HG03060 (cell line): ENCODE measurements at regions not wholly inside any gene's neighbourhood (a gene's known extent, or its start where the extent isn't known, plus 50 kb on each side); places are given as distances from the start of the nearest gene placed in this dataset.

Source experiments
- ATAC-seq: cut with Tn5 transposase; IDR thresholded peaks from one replicate; pipeline ENCODE4 v1.9.1; 2021; ENCODE audit warnings: low read depth, moderate number of reproducible peaks; ENCODE audit not compliant: unreplicated experiment

DNA sequence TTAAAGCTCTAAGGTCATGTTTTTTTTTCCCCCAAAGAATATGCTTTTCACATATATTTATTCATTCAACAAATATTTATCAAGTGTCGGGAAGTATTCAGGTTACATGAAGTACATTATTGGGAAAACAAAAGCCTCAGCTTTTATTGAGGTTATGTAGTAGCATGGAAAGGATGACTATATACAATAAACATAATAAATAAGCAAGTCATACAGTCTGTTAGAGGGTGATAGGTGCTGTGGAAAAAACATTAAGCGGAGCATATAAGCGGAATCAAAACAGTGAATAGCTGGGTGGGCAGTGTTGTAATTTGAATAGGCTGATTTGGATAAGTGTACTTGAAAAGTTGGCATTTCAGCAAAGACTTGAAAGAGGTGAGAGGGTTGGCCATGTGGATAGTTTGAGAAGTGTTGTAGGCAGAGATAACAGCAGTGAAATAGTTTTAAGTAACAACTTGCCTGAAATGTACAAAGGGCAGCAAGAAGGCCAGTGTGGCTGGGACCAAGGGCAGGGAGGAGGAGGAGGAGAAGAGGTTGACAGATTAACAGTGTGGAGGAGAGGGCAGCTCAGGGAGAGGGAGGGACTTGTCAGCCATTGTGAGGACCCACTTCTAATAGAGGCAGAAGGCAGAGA is 558.7 kb downstream of the SPRY1 start:
- no peak for ATAC-seq

GRCh38 chr4:123956204-123956603 is 559.6 kb downstream of the SPRY1 start:
- no peak for ATAC-seq

DNA sequence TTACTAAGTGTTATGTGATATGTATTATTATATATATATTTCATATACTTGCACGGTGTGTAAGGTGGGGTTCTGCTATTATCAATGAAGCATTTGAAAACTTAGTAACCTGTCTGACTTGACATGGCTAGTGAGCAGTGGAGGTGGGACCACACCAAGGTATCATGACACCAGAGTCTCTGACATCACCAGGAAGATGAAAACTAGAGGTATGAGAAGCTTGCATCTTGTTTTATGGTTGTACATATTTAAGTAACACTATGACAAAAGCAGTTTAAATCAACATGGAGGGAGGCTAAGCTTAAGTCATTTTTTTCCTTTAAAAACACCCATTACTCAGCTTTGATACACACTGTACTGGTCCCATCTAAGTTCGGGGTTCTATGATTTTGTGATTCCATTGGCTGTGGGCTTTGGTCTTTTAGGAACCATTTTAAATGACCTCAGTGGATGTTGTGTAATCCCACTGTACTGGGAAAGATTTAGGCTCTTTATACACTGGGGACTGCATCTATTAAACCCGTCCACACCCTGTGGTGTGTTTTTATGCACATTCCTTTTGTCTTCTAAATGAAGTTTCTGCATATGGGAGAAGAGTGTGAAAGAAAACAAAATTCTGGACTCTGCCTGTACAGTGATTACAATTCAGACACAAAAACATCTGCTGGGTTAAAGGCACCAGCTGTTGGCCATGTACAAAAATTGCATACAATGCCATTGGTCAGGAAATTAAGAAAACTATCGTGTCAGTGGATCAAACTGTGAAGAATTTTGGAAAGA is 570.6 kb downstream of the SPRY1 start:
- ATAC-seq: no peak

- ATAC-seq: no peak
These were observed 575.4 kb downstream of the SPRY1 start for GRCh38 chr4:123972031-123972430.

GRCh38 chr4:123974386-123975149 is 578.0 kb downstream of the SPRY1 start:
- no peak for ATAC-seq

DNA sequence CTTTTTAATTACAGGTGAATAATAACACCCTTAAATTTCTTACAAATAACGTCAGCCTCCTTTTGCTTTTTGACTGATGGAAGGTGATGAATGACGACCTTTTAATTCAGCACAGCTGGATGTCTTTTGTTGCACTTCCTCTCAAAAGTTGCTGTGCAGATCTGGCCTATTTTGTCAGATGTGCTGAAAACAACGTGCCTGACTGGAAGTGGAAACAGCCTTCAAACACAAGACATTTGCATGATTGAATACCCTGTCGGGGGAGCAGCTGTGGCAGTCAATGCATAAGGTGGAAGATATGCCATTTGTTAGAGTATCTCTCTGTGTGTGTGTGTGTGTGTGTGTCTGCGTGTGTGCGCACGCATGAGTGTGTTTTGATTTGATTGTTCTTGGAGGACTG is 579.7 kb downstream of the SPRY1 start:
- ATAC-seq: no peak

DNA sequence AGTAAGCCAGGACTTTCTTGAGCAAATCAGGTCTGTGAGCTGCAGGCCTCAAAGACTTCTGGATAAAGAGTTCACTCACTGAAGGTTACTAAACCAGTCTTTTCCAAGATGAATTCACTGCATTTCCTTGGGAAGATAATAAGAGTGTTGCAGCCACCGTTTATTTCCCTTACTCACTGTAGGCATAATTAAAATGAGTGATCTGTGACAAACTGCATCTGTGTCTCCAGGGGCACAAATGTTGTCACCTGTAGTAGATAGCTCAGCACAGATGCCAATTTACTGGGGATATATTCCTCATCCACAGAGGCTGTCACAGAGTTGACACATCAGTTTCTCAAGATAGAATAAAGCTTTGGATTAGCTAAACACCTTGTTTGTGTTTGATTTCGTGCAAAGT is 580.2 kb downstream of the SPRY1 start:
- no peak for ATAC-seq

DNA sequence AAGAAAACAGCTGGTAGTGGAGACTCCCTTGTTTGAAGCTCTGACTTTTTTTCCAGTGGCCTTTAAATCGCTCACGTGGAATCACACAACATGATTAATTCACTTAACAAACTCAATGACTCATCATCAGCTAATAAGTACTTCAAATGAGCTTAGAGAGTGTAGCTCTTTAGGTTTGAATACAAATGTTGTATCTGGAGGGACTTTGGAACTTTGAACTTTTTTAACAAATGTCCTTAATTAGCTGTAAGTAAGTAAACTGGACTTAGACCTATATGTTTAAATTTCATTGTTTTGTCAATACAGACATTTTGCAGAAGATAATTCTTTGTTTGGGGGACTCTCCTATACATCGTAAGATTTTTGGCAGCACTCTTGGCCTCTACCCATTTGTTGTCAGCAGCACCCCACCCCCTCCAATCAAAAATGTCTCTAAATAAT is 581.1 kb downstream of the SPRY1 start:
- no peak for ATAC-seq

DNA sequence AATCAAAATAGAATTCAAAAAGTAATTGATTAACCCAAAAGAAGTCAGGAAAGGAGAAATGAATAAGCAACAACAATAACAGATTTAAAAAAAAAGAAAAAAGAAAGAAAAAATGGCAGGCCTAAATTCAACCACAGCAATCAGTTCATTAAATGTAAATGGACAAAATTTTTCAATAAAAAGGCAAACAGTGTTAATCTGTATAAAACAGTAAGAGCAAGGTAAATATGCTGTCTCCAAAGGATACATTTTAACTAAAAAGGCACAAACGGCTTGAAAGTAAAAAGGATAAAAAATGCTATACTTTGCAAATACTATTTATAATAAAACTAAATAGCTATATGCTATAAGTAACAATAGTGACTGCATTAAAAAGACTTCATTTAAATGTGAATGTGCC is 582.0 kb downstream of the SPRY1 start:
- ATAC-seq: no peak

GRCh38 chr4:123980736-123981300 is 584.2 kb downstream of the SPRY1 start:
- ATAC-seq: no peak

DNA sequence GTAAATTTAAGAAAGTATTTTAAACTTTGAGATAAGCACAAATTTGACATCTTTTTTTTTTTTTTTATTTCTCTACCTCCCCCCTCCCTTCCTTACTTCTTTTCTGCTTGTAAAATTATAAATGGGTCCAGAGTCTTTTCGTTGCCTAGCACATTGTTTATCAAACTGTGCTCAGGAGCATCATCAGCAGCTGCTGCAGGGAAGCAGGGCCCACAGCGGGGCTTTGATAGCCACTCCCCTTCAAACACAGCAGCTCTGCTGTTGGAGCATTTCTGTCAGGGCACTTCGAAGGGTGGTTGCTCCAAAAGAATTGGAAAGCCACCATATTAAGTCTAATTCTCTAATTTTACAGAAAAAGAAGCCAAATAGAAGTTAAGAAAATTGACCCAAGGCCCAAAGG is 588.3 kb downstream of the SPRY1 start:
- ATAC-seq: no peak

GRCh38 chr4:123986268-123986798 is 589.7 kb downstream of the SPRY1 start:
- no peak for ATAC-seq

DNA sequence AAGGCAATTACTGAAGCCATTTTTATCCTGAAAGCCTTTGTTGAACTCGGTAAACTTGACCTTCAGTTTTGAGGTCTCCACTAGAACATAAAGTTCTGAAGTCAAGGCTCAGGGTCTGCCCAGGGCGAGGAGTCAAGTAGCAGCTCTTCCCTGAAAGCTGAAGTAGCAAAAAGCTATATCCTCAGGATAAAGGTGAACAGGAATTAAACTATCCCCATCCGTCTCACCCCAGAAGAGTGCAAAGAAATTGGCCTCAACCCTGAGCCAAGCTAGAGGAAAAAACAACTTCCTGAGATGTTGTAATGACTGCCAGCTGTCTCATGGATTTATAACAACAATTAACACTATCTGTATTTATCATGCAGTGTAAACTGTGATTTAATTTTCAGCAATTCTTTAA is 590.8 kb downstream of the SPRY1 start:
- ATAC-seq: no peak

DNA sequence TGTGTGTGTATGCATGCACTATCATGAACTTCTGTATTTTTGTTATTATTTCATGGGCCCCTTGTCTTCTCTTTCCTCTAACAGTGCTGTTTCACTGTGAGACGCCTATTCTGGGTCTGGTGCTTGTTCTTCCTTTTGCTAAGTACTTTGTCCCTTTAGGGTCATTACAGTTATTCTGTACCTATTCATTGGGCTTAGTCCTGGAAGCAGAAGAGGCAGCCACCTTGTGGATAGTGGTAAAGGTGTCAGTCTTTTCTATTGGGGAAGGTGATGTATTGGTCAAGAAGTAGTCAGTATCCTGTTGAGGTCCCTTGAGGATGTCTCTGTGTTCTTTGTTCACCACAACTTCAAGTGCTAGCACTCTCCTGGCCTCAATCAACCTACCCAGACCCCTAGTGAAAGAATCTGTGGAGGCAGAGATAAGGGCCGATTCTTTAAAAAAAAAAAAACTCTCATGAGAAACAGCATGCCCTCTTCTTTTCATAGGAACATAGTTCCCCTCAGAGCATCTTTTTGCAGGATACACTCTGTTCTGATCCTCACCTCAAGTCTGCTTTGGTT is 593.8 kb downstream of the SPRY1 start:
- no peak for ATAC-seq

GRCh38 chr4:123994917-123995316 is 598.3 kb downstream of the SPRY1 start:
- ATAC-seq: no peak

GRCh38 chr4:123995936-123996335 is 599.3 kb downstream of the SPRY1 start:
- ATAC-seq: no peak

DNA sequence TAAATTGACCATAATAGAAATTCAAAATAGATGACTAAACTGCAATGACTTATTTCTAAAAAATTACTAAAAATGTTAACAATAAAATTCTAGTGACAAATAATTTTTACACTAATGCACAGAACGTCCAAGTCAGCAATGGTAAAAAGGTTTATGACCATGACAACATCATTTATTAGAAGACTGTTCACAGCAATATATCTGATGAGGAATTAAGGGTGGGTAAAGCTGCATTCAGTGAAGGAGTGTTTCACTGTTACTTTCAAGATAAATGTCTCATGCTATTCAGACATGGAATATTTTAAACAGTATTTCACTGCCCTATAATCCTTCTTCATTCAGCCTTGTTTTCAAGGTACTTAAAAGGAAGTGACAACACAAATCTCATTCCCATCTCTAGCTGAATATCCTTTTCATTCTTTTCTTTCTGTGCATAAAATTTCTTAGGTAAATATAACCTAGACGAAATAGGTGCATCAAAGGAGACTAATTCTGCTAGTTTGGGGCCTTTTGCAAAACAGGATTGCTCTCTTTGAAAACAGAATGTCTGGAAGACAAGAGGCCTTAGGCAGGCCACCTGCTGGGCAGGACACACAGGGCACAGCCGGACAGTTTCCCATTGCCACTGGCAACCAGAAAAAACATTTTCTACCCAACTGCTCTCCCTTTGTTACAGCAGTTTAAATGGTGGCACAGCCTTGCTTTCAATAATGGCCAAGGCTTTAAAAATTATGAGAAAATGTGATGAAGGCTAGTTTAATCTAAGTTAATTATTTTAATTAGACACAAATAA is 600.3 kb downstream of the SPRY1 start:
- no peak for ATAC-seq

DNA sequence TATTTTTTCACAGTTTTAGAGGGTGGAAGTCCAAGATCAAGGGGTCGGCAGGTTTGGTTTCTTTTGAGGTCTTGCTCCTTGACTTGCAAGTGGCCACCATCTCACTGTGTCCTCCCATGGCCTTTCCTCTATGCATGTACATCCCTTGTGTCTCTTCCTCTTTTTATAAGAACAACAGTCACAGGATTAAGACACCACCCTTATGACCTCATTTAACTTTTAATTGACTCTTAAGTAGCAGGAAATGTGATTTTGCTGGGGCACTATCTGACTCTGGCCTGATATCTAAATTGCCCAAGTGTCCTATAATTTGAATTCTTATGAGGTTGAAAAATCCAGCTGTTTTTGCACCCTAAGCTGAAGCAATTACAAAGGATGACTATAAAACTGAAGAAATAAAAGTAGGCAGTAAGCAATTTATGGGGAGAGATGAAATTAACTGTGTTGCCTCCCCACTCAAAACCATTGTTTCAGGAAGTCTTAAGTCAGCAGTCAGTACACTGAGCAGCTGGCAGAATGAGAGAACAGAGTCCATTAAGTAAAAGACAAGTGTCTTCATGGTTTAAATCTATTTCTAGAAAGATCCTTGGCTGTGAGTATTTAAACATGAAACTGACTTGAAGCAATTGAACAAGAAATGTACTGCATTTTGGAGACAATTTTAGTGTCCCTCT is 601.3 kb downstream of the SPRY1 start:
- no peak for ATAC-seq

- no peak for ATAC-seq
These were observed 603.6 kb downstream of the SPRY1 start for GRCh38 chr4:124000233-124000632.
